ENCODE measurements at regions not wholly inside any gene's neighbourhood (a gene's known extent, or its start where the extent isn't known, plus 50 kb on each side); places are given as distances from the start of the nearest gene placed in this dataset.
A peak's percentile ranks its signal among the peaks of the same experiment; 100 is the strongest.

DNA sequence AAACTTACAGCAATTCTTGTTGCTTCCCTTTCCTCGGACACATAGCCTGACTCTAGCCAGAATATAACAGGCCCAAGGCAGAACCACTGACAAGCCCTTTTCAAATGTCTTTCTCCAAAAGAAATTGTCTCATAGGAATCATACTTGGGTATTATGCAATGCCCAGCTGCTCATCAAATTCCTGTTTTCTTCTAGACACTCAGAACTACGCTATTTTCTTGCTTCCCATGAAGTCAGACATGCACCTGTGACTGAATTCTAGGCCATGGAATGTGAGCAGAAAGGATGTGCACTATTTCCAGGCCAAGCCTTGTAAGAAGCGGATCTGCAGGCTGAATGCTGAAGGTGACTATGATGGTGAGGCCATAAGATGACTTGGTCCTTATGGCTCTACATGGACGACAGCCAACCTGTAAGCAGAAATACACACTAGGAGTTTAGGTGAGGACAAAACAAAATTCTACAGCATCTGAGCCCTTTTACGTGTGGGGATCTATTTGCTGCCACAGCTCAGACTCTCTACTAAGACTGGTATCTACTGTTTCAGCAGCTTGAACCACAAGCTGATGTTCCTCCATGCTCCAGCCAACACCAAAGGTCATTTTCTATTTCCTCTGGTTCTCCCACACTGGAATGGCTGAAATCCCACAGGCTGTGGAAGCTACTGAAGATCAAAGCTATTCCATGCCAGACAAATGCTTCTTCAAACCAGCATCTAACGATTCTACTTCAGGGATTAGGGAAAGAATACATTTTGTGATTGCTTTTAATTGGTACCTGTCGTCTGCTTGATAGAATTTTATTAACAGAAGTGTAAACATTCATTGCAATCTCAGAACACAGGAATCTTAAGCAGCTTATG is 378.7 kb downstream of the RBM43 start:
- Histone ChIP-seq H3K27ac (ENCODE audit: low read depth, low read length) (no peak overlapping the region), H3K27me3 (ENCODE audit: insufficient read depth, low read length, poor library complexity, severe bottlenecking) (no peaks in the 10 kb centered on the region), H3K9me3 (ENCODE audit: low read length) (no peaks in the 10 kb centered on the region), H3K4me1 (ENCODE audit: insufficient read depth, low read length) (no peaks in the 10 kb centered on the region), H3K36me3 (ENCODE audit: insufficient read depth, low read length) (no peaks in the 10 kb centered on the region), H3K4me3 (ENCODE audit: low read length) (no peak overlapping the region)
- H3K36me3 Mint-ChIP-seq = no peaks in the 10 kb centered on the region
- POLR2A ChIA-PET = no interaction called here
- DNase-seq = no peak
- H3K4me3 Mint-ChIP-seq = no peak overlapping the region
- H3K4me1 Mint-ChIP-seq = no peaks in the 10 kb centered on the region
- H3K27me3 Mint-ChIP-seq = peaks cover 0 to 5% of the 10 kb centered on the region in 2 donors
- peaks cover 0 to 8% (median 2%) of the 10 kb centered on the region in 5 donors for H3K9me3 Mint-ChIP-seq
- no peak overlapping the region for H3K27ac Mint-ChIP-seq
- CTCF ChIA-PET = no interaction called here

GRCh38 chr2:150880986-150881385 is 380.7 kb downstream of the RBM43 start:
- ChIA-PET CTCF (no interaction called here), POLR2A (no interaction called here)
- Histone ChIP-seq H3K4me3 (ENCODE audit: low read length) (no peak overlapping the region), H3K27me3 (ENCODE audit: insufficient read depth, low read length, poor library complexity, severe bottlenecking) (no peaks in the 10 kb centered on the region), H3K36me3 (ENCODE audit: insufficient read depth, low read length) (no peaks in the 10 kb centered on the region), H3K9me3 (ENCODE audit: low read length) (no peaks in the 10 kb centered on the region), H3K27ac (ENCODE audit: low read depth, low read length) (no peak overlapping the region), H3K4me1 (ENCODE audit: insufficient read depth, low read length) (no peaks in the 10 kb centered on the region)
- Mint-ChIP-seq H3K9me3 (peaks cover 0 to 8% (median 2%) of the 10 kb centered on the region in 5 donors), H3K36me3 (no peaks in the 10 kb centered on the region), H3K4me3 (no peak overlapping the region), H3K27ac (no peak overlapping the region), H3K4me1 (no peaks in the 10 kb centered on the region), H3K27me3 (peaks cover 0 to 3% of the 10 kb centered on the region in 2 donors)
- no peak for DNase-seq

- no peak overlapping the region for H3K4me3 ChIP-seq (ENCODE audit: low read length)
- no peaks in the 10 kb centered on the region for H3K4me1 ChIP-seq (ENCODE audit: insufficient read depth, low read length)
- ChIA-PET POLR2A (no interaction called here), CTCF (no interaction called here)
- H3K27ac ChIP-seq (ENCODE audit: low read depth, low read length) = no peak overlapping the region
- H3K36me3 Mint-ChIP-seq = no peaks in the 10 kb centered on the region
- no peaks in the 10 kb centered on the region for H3K4me1 Mint-ChIP-seq
- no peaks in the 10 kb centered on the region for H3K27me3 ChIP-seq (ENCODE audit: insufficient read depth, low read length, poor library complexity, severe bottlenecking)
- H3K4me3 Mint-ChIP-seq = no peak overlapping the region
- H3K9me3 Mint-ChIP-seq = peaks cover 0 to 8% (median 2%) of the 10 kb centered on the region in 5 donors
- no peaks in the 10 kb centered on the region for H3K9me3 ChIP-seq (ENCODE audit: low read length)
- DNase-seq = no peak
- H3K27ac Mint-ChIP-seq = no peak overlapping the region
- no peaks in the 10 kb centered on the region for H3K27me3 Mint-ChIP-seq
- H3K36me3 ChIP-seq (ENCODE audit: insufficient read depth, low read length) = no peaks in the 10 kb centered on the region
These were observed 383.3 kb downstream of the RBM43 start for GRCh38 chr2:150878356-150878755.

- Mint-ChIP-seq H3K27ac (peak overlapping the region in 1 of 8 donors; percentile 29), H3K36me3 (no peaks in the 10 kb centered on the region), H3K4me1 (no peaks in the 10 kb centered on the region), H3K9me3 (peaks cover 0 to 8% (median 2%) of the 10 kb centered on the region in 5 donors), H3K27me3 (peaks cover 0 to 1% of the 10 kb centered on the region in 2 donors), H3K4me3 (no peak overlapping the region)
- POLR2A ChIA-PET = no interaction called here
- no peaks in the 10 kb centered on the region for H3K4me1 ChIP-seq (ENCODE audit: insufficient read depth, low read length)
- CTCF ChIA-PET = no interaction called here
- H3K36me3 ChIP-seq (ENCODE audit: insufficient read depth, low read length) = no peaks in the 10 kb centered on the region
- no peak overlapping the region for H3K4me3 ChIP-seq (ENCODE audit: low read length)
- H3K27ac ChIP-seq (ENCODE audit: low read depth, low read length) = no peak overlapping the region
- no peak for DNase-seq
- H3K27me3 ChIP-seq (ENCODE audit: insufficient read depth, low read length, poor library complexity, severe bottlenecking) = no peaks in the 10 kb centered on the region
- no peaks in the 10 kb centered on the region for H3K9me3 ChIP-seq (ENCODE audit: low read length)
These were observed 385.3 kb downstream of the RBM43 start for GRCh38 chr2:150876251-150876950.

DNA sequence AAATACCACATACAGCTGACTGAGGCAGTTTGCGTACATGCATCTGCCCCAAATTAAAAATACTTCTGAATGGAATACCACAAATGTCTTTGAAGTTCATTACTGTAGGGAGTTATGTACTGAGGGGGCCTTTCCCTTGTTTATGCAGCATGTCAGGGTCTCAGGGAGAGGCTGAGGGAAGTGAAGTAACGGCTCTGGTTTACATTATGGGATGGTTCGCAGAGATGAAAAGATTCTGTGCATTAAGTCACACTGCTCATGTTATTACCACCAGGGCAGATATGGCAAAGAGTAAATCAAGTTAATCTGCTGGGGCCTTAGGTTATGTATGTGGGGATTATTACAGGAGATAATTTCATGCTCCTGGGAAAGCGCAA is 385.9 kb upstream of the RND3 start:
- Mint-ChIP-seq H3K4me1 (no peaks in the 10 kb centered on the region), H3K36me3 (no peaks in the 10 kb centered on the region), H3K27me3 (peaks cover 0 to 1% of the 10 kb centered on the region in 2 donors), H3K9me3 (peaks cover 0 to 2% (median 0%) of the 10 kb centered on the region in 5 donors), H3K4me3 (no peak overlapping the region), H3K27ac (no peak overlapping the region)
- no peak overlapping the region for H3K4me3 ChIP-seq (ENCODE audit: low read length)
- DNase-seq = no peak
- POLR2A ChIA-PET = no interaction called here
- H3K27me3 ChIP-seq (ENCODE audit: insufficient read depth, low read length, poor library complexity, severe bottlenecking) = no peaks in the 10 kb centered on the region
- H3K36me3 ChIP-seq (ENCODE audit: insufficient read depth, low read length) = no peaks in the 10 kb centered on the region
- CTCF ChIA-PET = no interaction called here
- H3K27ac ChIP-seq (ENCODE audit: low read depth, low read length) = no peak overlapping the region
- no peaks in the 10 kb centered on the region for H3K4me1 ChIP-seq (ENCODE audit: insufficient read depth, low read length)
- no peaks in the 10 kb centered on the region for H3K9me3 ChIP-seq (ENCODE audit: low read length)

DNA sequence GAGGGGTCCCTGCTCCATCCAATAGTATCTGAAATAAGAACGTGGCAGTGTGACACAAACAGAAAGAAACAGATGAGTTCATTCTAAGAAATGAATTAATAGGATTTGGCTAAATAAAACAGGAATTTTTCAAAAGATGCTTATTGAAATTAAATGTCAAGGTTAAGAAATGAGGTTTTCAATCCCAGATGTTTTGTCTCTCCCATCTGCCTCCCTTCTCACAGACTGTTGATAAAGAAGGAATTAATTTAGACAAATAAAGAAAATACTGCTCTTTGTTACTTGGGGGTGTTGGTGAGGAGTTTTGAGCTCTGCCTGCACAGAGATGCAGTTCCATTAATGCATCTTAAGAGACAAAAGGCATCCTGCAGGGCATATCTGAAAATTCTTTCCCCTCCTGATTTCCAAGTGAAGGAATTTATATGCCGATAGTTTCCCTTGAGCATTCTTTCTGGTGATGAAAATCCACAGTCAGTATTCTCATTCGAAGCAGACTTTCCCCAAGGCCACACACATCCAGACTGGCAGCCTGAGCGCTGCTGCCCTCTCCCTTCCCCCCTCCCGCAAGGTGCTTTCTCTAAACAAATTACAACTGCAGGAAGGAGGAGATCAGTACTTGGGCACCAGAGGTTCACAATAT is 385.4 kb upstream of the RND3 start:
- H3K27me3 Mint-ChIP-seq = peaks cover 0 to 1% of the 10 kb centered on the region in 2 donors
- Histone ChIP-seq H3K4me3 (ENCODE audit: low read length) (no peak overlapping the region), H3K4me1 (ENCODE audit: insufficient read depth, low read length) (no peaks in the 10 kb centered on the region), H3K36me3 (ENCODE audit: insufficient read depth, low read length) (no peaks in the 10 kb centered on the region), H3K27ac (ENCODE audit: low read depth, low read length) (no peak overlapping the region), H3K9me3 (ENCODE audit: low read length) (no peaks in the 10 kb centered on the region), H3K27me3 (ENCODE audit: insufficient read depth, low read length, poor library complexity, severe bottlenecking) (no peaks in the 10 kb centered on the region)
- CTCF ChIA-PET = no interaction called here
- H3K27ac Mint-ChIP-seq = no peak overlapping the region
- no peaks in the 10 kb centered on the region for H3K4me1 Mint-ChIP-seq
- DNase-seq = no peak
- no peak overlapping the region for H3K4me3 Mint-ChIP-seq
- no peaks in the 10 kb centered on the region for H3K36me3 Mint-ChIP-seq
- POLR2A ChIA-PET = no interaction called here
- H3K9me3 Mint-ChIP-seq = no peaks in the 10 kb centered on the region

- H3K36me3 ChIP-seq (ENCODE audit: insufficient read depth, low read length) = no peaks in the 10 kb centered on the region
- Mint-ChIP-seq H3K27ac (no peak overlapping the region), H3K4me3 (no peak overlapping the region), H3K4me1 (no peaks in the 10 kb centered on the region), H3K9me3 (peaks cover 0 to 2% (median 0%) of the 10 kb centered on the region in 5 donors), H3K36me3 (no peaks in the 10 kb centered on the region), H3K27me3 (no peaks in the 10 kb centered on the region)
- no peaks in the 10 kb centered on the region for H3K9me3 ChIP-seq (ENCODE audit: low read length)
- ChIA-PET CTCF (no interaction called here), POLR2A (no interaction called here)
- H3K4me3 ChIP-seq (ENCODE audit: low read length) = no peak overlapping the region
- DNase-seq = no peak
- H3K27ac ChIP-seq (ENCODE audit: low read depth, low read length) = no peak overlapping the region
- no peaks in the 10 kb centered on the region for H3K4me1 ChIP-seq (ENCODE audit: insufficient read depth, low read length)
- no peaks in the 10 kb centered on the region for H3K27me3 ChIP-seq (ENCODE audit: insufficient read depth, low read length, poor library complexity, severe bottlenecking)
These were observed 379.0 kb upstream of the RND3 start for GRCh38 chr2:150866431-150866830.

GRCh38 chr2:150863691-150864090 is 376.2 kb upstream of the RND3 start:
- DNase-seq = no peak
- no peaks in the 10 kb centered on the region for H3K36me3 ChIP-seq (ENCODE audit: insufficient read depth, low read length)
- H3K27ac ChIP-seq (ENCODE audit: low read depth, low read length) = no peak overlapping the region
- H3K4me3 ChIP-seq (ENCODE audit: low read length) = no peak overlapping the region
- H3K4me1 ChIP-seq (ENCODE audit: insufficient read depth, low read length) = no peaks in the 10 kb centered on the region
- H3K9me3 ChIP-seq (ENCODE audit: low read length) = no peaks in the 10 kb centered on the region
- peaks cover 0 to 2% (median 0%) of the 10 kb centered on the region in 5 donors for H3K9me3 Mint-ChIP-seq
- H3K4me3 Mint-ChIP-seq = no peak overlapping the region
- H3K27me3 ChIP-seq (ENCODE audit: insufficient read depth, low read length, poor library complexity, severe bottlenecking) = no peaks in the 10 kb centered on the region
- POLR2A ChIA-PET = no interaction called here
- no peaks in the 10 kb centered on the region for H3K27me3 Mint-ChIP-seq
- no peaks in the 10 kb centered on the region for H3K36me3 Mint-ChIP-seq
- CTCF ChIA-PET = no interaction called here
- no peak overlapping the region for H3K27ac Mint-ChIP-seq
- no peaks in the 10 kb centered on the region for H3K4me1 Mint-ChIP-seq
